CD4-positive, alpha-beta memory T cell (primary cell): ENCODE measurements at regions not wholly inside any gene's neighbourhood (a gene's known extent, or its start where the extent isn't known, plus 50 kb on each side); places are given as distances from the start of the nearest gene placed in this dataset.

ENCODE experiments used
- CTCF ChIA-PET: fragments of 350-600 bp; sonication (Branson Sonifier 250); formaldehyde crosslinking; loops from one replicate; lab custom pipeline; 2021; ENCODE audit warnings: inconsistent platforms; ENCODE audit not compliant: partially characterized antibody; lab: Charles Lee
- POLR2A ChIA-PET: fragments of 350-600 bp; sonication (Branson Sonifier 250); formaldehyde crosslinking; loops from one replicate; lab custom pipeline; 2021; ENCODE audit not compliant: partially characterized antibody; lab: Charles Lee
- DNase-seq, 5 donors: peaks; one replicate each; pipeline versions ENCODE4 v3.0.0 to v3.0.0-alpha.2; 2020 to 2022; ENCODE audit warnings: mixed read lengths in 1 of 5
- H3K27ac ChIP-seq: one replicate; pipeline ENCODE4 v1.7.0; 2013; ENCODE audit warnings: low read depth, low read length
- H3K27me3 ChIP-seq: 2 replicates; pipeline ENCODE4 v1.7.0; 2013; ENCODE audit warnings: mild to moderate bottlenecking, low read length, moderate library complexity; ENCODE audit not compliant: insufficient read depth
- H3K36me3 ChIP-seq: 2 replicates; pipeline ENCODE4 v1.7.0; 2013; ENCODE audit warnings: mild to moderate bottlenecking, low read length, moderate library complexity; ENCODE audit not compliant: insufficient read depth
- H3K4me1 ChIP-seq: 2 replicates; pipeline ENCODE4 v1.7.0; 2013; ENCODE audit warnings: mild to moderate bottlenecking, low read length, moderate library complexity; ENCODE audit not compliant: insufficient read depth
- H3K4me3 ChIP-seq, 2 donors: one replicate each; pipeline ENCODE4 v1.7.0; 2013; ENCODE audit warnings: low read length in 2 of 2, mild to moderate bottlenecking in 1 of 2
- H3K9me3 ChIP-seq, 2 donors: one replicate each; pipeline ENCODE4 v1.7.0; 2013; ENCODE audit warnings: low read length in 2 of 2, control low read depth in 1 of 2; ENCODE audit not compliant: control insufficient read depth in 1 of 2
- H3K27ac Mint-ChIP-seq, 7 donors: one replicate each; pipeline ENCODE4 v1.8.0; 2020 to 2021; ENCODE audit warnings: mixed read lengths in 7 of 7, mild to moderate bottlenecking in 6 of 7, inconsistent platforms in 3 of 7, moderate library complexity in 3 of 7
- H3K27me3 Mint-ChIP-seq, 2 donors: one replicate each; pipeline ENCODE4 v1.8.0; 2020 to 2021; ENCODE audit warnings: mixed read lengths in 2 of 2
- H3K36me3 Mint-ChIP-seq, 2 donors: one replicate each; pipeline ENCODE4 v1.8.0; 2020 to 2021; ENCODE audit warnings: mixed read lengths in 2 of 2, inconsistent platforms in 1 of 2, mild to moderate bottlenecking in 1 of 2
- H3K4me1 Mint-ChIP-seq, 4 donors: one replicate each; pipeline ENCODE4 v1.8.0; 2020 to 2021; ENCODE audit warnings: mixed read lengths in 4 of 4, mild to moderate bottlenecking in 1 of 4
- H3K4me3 Mint-ChIP-seq, 8 donors: one replicate each; pipeline ENCODE4 v1.8.0; 2020 to 2021; ENCODE audit warnings: mixed read lengths in 8 of 8, mild to moderate bottlenecking in 7 of 8, moderate library complexity in 6 of 8, inconsistent platforms in 3 of 8
- H3K9me3 Mint-ChIP-seq, 8 donors: one replicate each; pipeline ENCODE4 v1.8.0; 2020 to 2021; ENCODE audit warnings: mixed read lengths in 8 of 8, mild to moderate bottlenecking in 5 of 8, inconsistent platforms in 3 of 8, moderate library complexity in 1 of 8
- intact Hi-C: fragments of 100-400 bp; cut with micrococcal nuclease; formaldehyde crosslinking; loops from one replicate; pipeline ENCODE4 v1.15.1; 2023

GRCh38 chr10:105634281-105634680 is 993.2 kb downstream of the SORCS3 start:
- POLR2A ChIA-PET, result no interaction called here

GRCh38 chr10:105615715-105616365 is 974.8 kb downstream of the SORCS3 start:
- Mint-ChIP-seq H3K27ac (no peak overlapping the region), H3K4me1 (no peaks in the 10 kb centered on the region), H3K36me3 (no peaks in the 10 kb centered on the region), H3K9me3 (peaks cover 0 to 21% (median 7%) of the 10 kb centered on the region in 8 donors), H3K4me3 (no peak overlapping the region), H3K27me3 (no peaks in the 10 kb centered on the region)
- H3K36me3 ChIP-seq, result no peaks in the 10 kb centered on the region
- H3K4me3 ChIP-seq, result no peak overlapping the region
- ChIA-PET CTCF (no interaction called here), POLR2A (no interaction called here)
- intact Hi-C loops, result no loop called here
- H3K9me3 ChIP-seq, result no peaks in the 10 kb centered on the region
- H3K27ac ChIP-seq, result no peak overlapping the region
- H3K27me3 ChIP-seq, result no peaks in the 10 kb centered on the region
- DNase-seq, result no peak
- H3K4me1 ChIP-seq, result no peaks in the 10 kb centered on the region

More at GRCh38 chr10:105634281-105634680, 993.2 kb downstream of the SORCS3 start:
- Histone ChIP-seq H3K4me3 (no peak overlapping the region), H3K9me3 (no peaks in the 10 kb centered on the region), H3K27me3 (no peaks in the 10 kb centered on the region), H3K27ac (no peak overlapping the region), H3K36me3 (no peaks in the 10 kb centered on the region), H3K4me1 (no peaks in the 10 kb centered on the region)
- CTCF ChIA-PET, result no interaction called here
- Mint-ChIP-seq H3K9me3 (peaks cover 0 to 17% (median 4%) of the 10 kb centered on the region in 8 donors), H3K4me3 (no peak overlapping the region), H3K4me1 (no peaks in the 10 kb centered on the region), H3K27ac (no peak overlapping the region), H3K36me3 (no peaks in the 10 kb centered on the region), H3K27me3 (no peaks in the 10 kb centered on the region)
- intact Hi-C loops, result no loop called here
- DNase-seq, result no peak

GRCh38 chr10:105611244-105611798 is 970.2 kb downstream of the SORCS3 start:
- Mint-ChIP-seq H3K4me1 (no peaks in the 10 kb centered on the region), H3K27ac (no peak overlapping the region), H3K4me3 (no peak overlapping the region), H3K36me3 (no peaks in the 10 kb centered on the region), H3K27me3 (no peaks in the 10 kb centered on the region), H3K9me3 (peaks cover 0 to 23% (median 7%) of the 10 kb centered on the region in 8 donors)
- Histone ChIP-seq H3K9me3 (no peaks in the 10 kb centered on the region), H3K4me1 (no peaks in the 10 kb centered on the region), H3K36me3 (no peaks in the 10 kb centered on the region), H3K4me3 (no peak overlapping the region), H3K27me3 (no peaks in the 10 kb centered on the region), H3K27ac (no peak overlapping the region)
- intact Hi-C loops, result no loop called here
- DNase-seq, result no peak
- ChIA-PET POLR2A (no interaction called here), CTCF (no interaction called here)

- Histone ChIP-seq H3K4me3 (no peak overlapping the region), H3K36me3 (no peaks in the 10 kb centered on the region), H3K27me3 (no peaks in the 10 kb centered on the region), H3K9me3 (no peaks in the 10 kb centered on the region), H3K27ac (no peak overlapping the region), H3K4me1 (no peaks in the 10 kb centered on the region)
- H3K36me3 Mint-ChIP-seq, result no peaks in the 10 kb centered on the region
- intact Hi-C loops, result no loop called here
- no peaks in the 10 kb centered on the region for H3K4me1 Mint-ChIP-seq
- peaks cover 0 to 26% (median 8%) of the 10 kb centered on the region in 8 donors for H3K9me3 Mint-ChIP-seq
- DNase-seq, result no peak
- ChIA-PET POLR2A (no interaction called here), CTCF (interaction anchor here (0.7 kb wide), 1 partner anchor 19 kb away, joined by 3 read pairs; no protein-coding TSS in a partner anchor)
- H3K27ac Mint-ChIP-seq, result no peak overlapping the region
- H3K27me3 Mint-ChIP-seq, result no peaks in the 10 kb centered on the region
- no peak overlapping the region for H3K4me3 Mint-ChIP-seq
Observed at GRCh38 chr10:105609451-105609850, 968.4 kb downstream of the SORCS3 start.

GRCh38 chr10:105605918-105606317 is 964.8 kb downstream of the SORCS3 start:
- Mint-ChIP-seq H3K4me3 (no peak overlapping the region), H3K4me1 (no peaks in the 10 kb centered on the region), H3K9me3 (peaks cover 0 to 21% (median 9%) of the 10 kb centered on the region in 8 donors), H3K36me3 (no peaks in the 10 kb centered on the region), H3K27ac (no peak overlapping the region), H3K27me3 (no peaks in the 10 kb centered on the region)
- ChIA-PET CTCF (no interaction called here), POLR2A (no interaction called here)
- no peak for DNase-seq
- Histone ChIP-seq H3K4me1 (no peaks in the 10 kb centered on the region), H3K9me3 (no peaks in the 10 kb centered on the region), H3K27me3 (no peaks in the 10 kb centered on the region), H3K27ac (no peak overlapping the region), H3K36me3 (no peaks in the 10 kb centered on the region), H3K4me3 (no peak overlapping the region)
- intact Hi-C loops, result no loop called here

GRCh38 chr10:105605104-105605503 is 964.0 kb downstream of the SORCS3 start:
- POLR2A ChIA-PET, result no interaction called here
- Histone ChIP-seq H3K27ac (no peak overlapping the region), H3K36me3 (no peaks in the 10 kb centered on the region), H3K4me3 (no peak overlapping the region), H3K9me3 (no peaks in the 10 kb centered on the region), H3K4me1 (no peaks in the 10 kb centered on the region), H3K27me3 (no peaks in the 10 kb centered on the region)
- CTCF ChIA-PET, result no interaction called here
- H3K4me3 Mint-ChIP-seq, result no peak overlapping the region
- H3K4me1 Mint-ChIP-seq, result no peaks in the 10 kb centered on the region
- H3K27ac Mint-ChIP-seq, result no peak overlapping the region
- intact Hi-C loops, result no loop called here
- H3K27me3 Mint-ChIP-seq, result no peaks in the 10 kb centered on the region
- no peak for DNase-seq
- H3K9me3 Mint-ChIP-seq, result peaks cover 0 to 17% (median 9%) of the 10 kb centered on the region in 8 donors
- H3K36me3 Mint-ChIP-seq, result no peaks in the 10 kb centered on the region

GRCh38 chr10:105598207-105598606 is 957.1 kb downstream of the SORCS3 start:
- intact Hi-C loops, result no loop called here
- H3K27me3 Mint-ChIP-seq, result no peaks in the 10 kb centered on the region
- POLR2A ChIA-PET, result no interaction called here
- Histone ChIP-seq H3K4me1 (no peaks in the 10 kb centered on the region), H3K27me3 (no peaks in the 10 kb centered on the region), H3K4me3 (no peak overlapping the region), H3K36me3 (no peaks in the 10 kb centered on the region), H3K9me3 (no peaks in the 10 kb centered on the region), H3K27ac (no peak overlapping the region)
- H3K4me3 Mint-ChIP-seq, result no peak overlapping the region
- CTCF ChIA-PET, result no interaction called here
- no peaks in the 10 kb centered on the region for H3K4me1 Mint-ChIP-seq
- H3K36me3 Mint-ChIP-seq, result no peaks in the 10 kb centered on the region
- H3K9me3 Mint-ChIP-seq, result peaks cover 0 to 10% (median 4%) of the 10 kb centered on the region in 8 donors
- H3K27ac Mint-ChIP-seq, result no peak overlapping the region
- DNase-seq, result no peak
